ENCODE measurements at regions not wholly inside any gene's neighbourhood (a gene's known extent, or its start where the extent isn't known, plus 50 kb on each side); places are given as distances from the start of the nearest gene placed in this dataset.

GRCh38 chrX:110557864-110558263 is 199.2 kb downstream of the RTL9 start:
- TF ChIP-seq EZH2 (IDR thresholded peaks at IDR 0.05; ENCODE audit: low read length), result no peak
- H3K27me3 ChIP-seq (ENCODE audit: control insufficient read depth, extremely low read depth, insufficient read depth, low read length), result no peaks in the 10 kb centered on the region
- no peaks in the 10 kb centered on the region for H3K36me3 ChIP-seq (ENCODE audit: control insufficient read depth in 2 of 2, extremely low read depth in 1 of 2, insufficient read depth in 2 of 2, low read length in 2 of 2)

GRCh38 chrX:110558406-110558805 is 199.8 kb downstream of the RTL9 start:
- no peak for TF ChIP-seq CTCF (optimal IDR thresholded peaks at IDR 0.05 in 1 of 3, IDR thresholded peaks at IDR 0.05 in 1 of 3, conservative IDR thresholded peaks at IDR 0.05 in 1 of 3; ENCODE audit: extremely low read depth in 1 of 3, insufficient read depth in 2 of 3, low read length in 3 of 3)
- TF ChIP-seq EZH2 (IDR thresholded peaks at IDR 0.05; ENCODE audit: low read length), result no peak

More at GRCh38 chrX:110557864-110558263, 199.2 kb downstream of the RTL9 start:
- no peaks in the 10 kb centered on the region for H3K9me1 ChIP-seq (ENCODE audit: control insufficient read depth, extremely low read depth, insufficient read depth, low read length)
- no peak for DNase-seq (ENCODE audit: low read depth, low spot score)
- H3K27ac ChIP-seq (ENCODE audit: control insufficient read depth, insufficient read depth, low read length), result no peak overlapping the region
- no peak overlapping the region for H3K4me3 ChIP-seq (ENCODE audit: control insufficient read depth in 2 of 3, extremely low read depth in 1 of 3, insufficient read depth in 2 of 3, low read depth in 1 of 3, low read length in 3 of 3)
- dilution Hi-C loops (cut with MboI; ENCODE audit: extremely low pct_ligation_motif_present, low sequenced_read_pairs), result no loop called here
- H3K4me1 ChIP-seq (ENCODE audit: control insufficient read depth, extremely low read depth, insufficient read depth, low read length), result no peaks in the 10 kb centered on the region
- H3K4me2 ChIP-seq (ENCODE audit: control insufficient read depth, extremely low read depth, insufficient read depth, low read depth, low read length), result no peak overlapping the region
- no peaks in the 10 kb centered on the region for H3K9me3 ChIP-seq (ENCODE audit: control insufficient read depth, low read depth, low read length)
- H2AFZ ChIP-seq (ENCODE audit: control insufficient read depth, low read length), result no peak overlapping the region
- no peak overlapping the region for H3K9ac ChIP-seq (ENCODE audit: control insufficient read depth, extremely low read depth, insufficient read depth, low read length)
- H4K20me1 ChIP-seq (ENCODE audit: control insufficient read depth, extremely low read depth, insufficient read depth, low read length), result no peaks in the 10 kb centered on the region
- no peak for FAIRE-seq
- H3K79me2 ChIP-seq (ENCODE audit: control insufficient read depth, insufficient read depth, low read length), result no peaks in the 10 kb centered on the region

GRCh38 chrX:110561034-110561433 is 202.4 kb downstream of the RTL9 start:
- no peak for DNase-seq (ENCODE audit: low read depth, low spot score)
- TF ChIP-seq CTCF (optimal IDR thresholded peaks at IDR 0.05 in 1 of 3, IDR thresholded peaks at IDR 0.05 in 1 of 3, conservative IDR thresholded peaks at IDR 0.05 in 1 of 3; ENCODE audit: extremely low read depth in 1 of 3, insufficient read depth in 2 of 3, low read length in 3 of 3) (no peak), EZH2 (IDR thresholded peaks at IDR 0.05; ENCODE audit: low read length) (no peak)
- FAIRE-seq, result no peak
- H2AFZ ChIP-seq (ENCODE audit: control insufficient read depth, low read length), result no peak overlapping the region
- dilution Hi-C loops (cut with MboI; ENCODE audit: extremely low pct_ligation_motif_present, low sequenced_read_pairs), result no loop called here
- H3K9me1 ChIP-seq (ENCODE audit: control insufficient read depth, extremely low read depth, insufficient read depth, low read length), result no peaks in the 10 kb centered on the region
- H3K9ac ChIP-seq (ENCODE audit: control insufficient read depth, extremely low read depth, insufficient read depth, low read length), result no peak overlapping the region
- H3K4me3 ChIP-seq (ENCODE audit: control insufficient read depth in 2 of 3, extremely low read depth in 1 of 3, insufficient read depth in 2 of 3, low read depth in 1 of 3, low read length in 3 of 3), result no peak overlapping the region
- no peaks in the 10 kb centered on the region for H4K20me1 ChIP-seq (ENCODE audit: control insufficient read depth, extremely low read depth, insufficient read depth, low read length)
- H3K27me3 ChIP-seq (ENCODE audit: control insufficient read depth, extremely low read depth, insufficient read depth, low read length), result no peaks in the 10 kb centered on the region
- H3K9me3 ChIP-seq (ENCODE audit: control insufficient read depth, low read depth, low read length), result no peaks in the 10 kb centered on the region
- H3K36me3 ChIP-seq (ENCODE audit: control insufficient read depth in 2 of 2, extremely low read depth in 1 of 2, insufficient read depth in 2 of 2, low read length in 2 of 2), result no peaks in the 10 kb centered on the region
- no peaks in the 10 kb centered on the region for H3K79me2 ChIP-seq (ENCODE audit: control insufficient read depth, insufficient read depth, low read length)
- H3K27ac ChIP-seq (ENCODE audit: control insufficient read depth, insufficient read depth, low read length), result no peak overlapping the region
- H3K4me2 ChIP-seq (ENCODE audit: control insufficient read depth, extremely low read depth, insufficient read depth, low read depth, low read length), result no peak overlapping the region
- H3K4me1 ChIP-seq (ENCODE audit: control insufficient read depth, extremely low read depth, insufficient read depth, low read length), result no peaks in the 10 kb centered on the region

More at GRCh38 chrX:110558406-110558805, 199.8 kb downstream of the RTL9 start:
- DNase-seq (ENCODE audit: low read depth, low spot score), result no peak
- no peaks in the 10 kb centered on the region for H3K9me1 ChIP-seq (ENCODE audit: control insufficient read depth, extremely low read depth, insufficient read depth, low read length)
- no peaks in the 10 kb centered on the region for H4K20me1 ChIP-seq (ENCODE audit: control insufficient read depth, extremely low read depth, insufficient read depth, low read length)
- no peak overlapping the region for H3K4me2 ChIP-seq (ENCODE audit: control insufficient read depth, extremely low read depth, insufficient read depth, low read depth, low read length)
- no peaks in the 10 kb centered on the region for H3K4me1 ChIP-seq (ENCODE audit: control insufficient read depth, extremely low read depth, insufficient read depth, low read length)
- no peak overlapping the region for H3K4me3 ChIP-seq (ENCODE audit: control insufficient read depth in 2 of 3, extremely low read depth in 1 of 3, insufficient read depth in 2 of 3, low read depth in 1 of 3, low read length in 3 of 3)
- H3K36me3 ChIP-seq (ENCODE audit: control insufficient read depth in 2 of 2, extremely low read depth in 1 of 2, insufficient read depth in 2 of 2, low read length in 2 of 2), result no peaks in the 10 kb centered on the region
- no peaks in the 10 kb centered on the region for H3K79me2 ChIP-seq (ENCODE audit: control insufficient read depth, insufficient read depth, low read length)
- H3K27ac ChIP-seq (ENCODE audit: control insufficient read depth, insufficient read depth, low read length), result no peak overlapping the region
- FAIRE-seq, result no peak
- no peaks in the 10 kb centered on the region for H3K9me3 ChIP-seq (ENCODE audit: control insufficient read depth, low read depth, low read length)
- H3K9ac ChIP-seq (ENCODE audit: control insufficient read depth, extremely low read depth, insufficient read depth, low read length), result no peak overlapping the region
- no peaks in the 10 kb centered on the region for H3K27me3 ChIP-seq (ENCODE audit: control insufficient read depth, extremely low read depth, insufficient read depth, low read length)
- no peak overlapping the region for H2AFZ ChIP-seq (ENCODE audit: control insufficient read depth, low read length)
- dilution Hi-C loops (cut with MboI; ENCODE audit: extremely low pct_ligation_motif_present, low sequenced_read_pairs), result no loop called here

Data from keratinocyte (primary cell).